WTC11 (cell line): ENCODE measurements at regions not wholly inside any gene's neighbourhood (a gene's known extent, or its start where the extent isn't known, plus 50 kb on each side); places are given as distances from the start of the nearest gene placed in this dataset.

Experiments used
- ATAC-seq: fragments of 200-7000 bp; cut with Tn5 transposase; 2 replicates; pipeline ENCODE4 v1.10.0; 2021; ENCODE audit warnings: mild to moderate bottlenecking, moderate library complexity
- CTCF ChIA-PET: fragments of 300-600 bp; sonication (Branson Sonifier 250); formaldehyde crosslinking; loops from one replicate; lab custom pipeline; 2021; ENCODE audit warnings: antibody characterized with exemption; lab: Charles Lee
- POLR2A ChIA-PET: fragments of 350-600 bp; sonication (Branson Sonifier 250); formaldehyde crosslinking; loops from one replicate; lab custom pipeline; 2021; ENCODE audit warnings: antibody characterized with exemption; lab: Charles Lee
- DNase-seq: peaks from one replicate; pipeline ENCODE4 v3.0.0; 2021; ENCODE audit warnings: low spot score
- H3K27ac Mint-ChIP-seq: 2 replicates; pipeline ENCODE4 v1.8.0; 2021; ENCODE audit warnings: mixed read lengths
- H3K27me3 Mint-ChIP-seq: 2 replicates; pipeline ENCODE4 v1.8.0; 2021; ENCODE audit warnings: low read depth, mild to moderate bottlenecking, moderate library complexity, mixed read lengths
- H3K36me3 Mint-ChIP-seq: 2 replicates; pipeline ENCODE4 v1.8.0; 2021; ENCODE audit warnings: mixed read lengths
- H3K4me1 Mint-ChIP-seq: 2 replicates; pipeline ENCODE4 v1.8.0; 2022; ENCODE audit warnings: mixed read lengths
- H3K4me3 Mint-ChIP-seq: 2 replicates; pipeline ENCODE4 v1.8.0; 2021; ENCODE audit warnings: mild to moderate bottlenecking, moderate library complexity, mixed read lengths
- H3K9me3 Mint-ChIP-seq: 2 replicates; pipeline ENCODE4 v1.8.0; 2021; ENCODE audit warnings: mixed read lengths
- ATF1 ChIP-seq: sonication (generic); formaldehyde crosslinking; IDR thresholded peaks from 2 replicates; pipeline ENCODE4 v1.8.1; 2023; ENCODE audit warnings: mild to moderate bottlenecking, moderate library complexity, missing genetic modification reagents
- ATF6 ChIP-seq: sonication (generic); formaldehyde crosslinking; IDR thresholded peaks from 2 replicates; pipeline ENCODE4 v1.8.1; 2023; ENCODE audit warnings: mild to moderate bottlenecking, missing genetic modification reagents
- E2F5 ChIP-seq: sonication (generic); formaldehyde crosslinking; IDR thresholded peaks from 2 replicates; pipeline ENCODE4 v1.8.1; 2022; ENCODE audit warnings: mild to moderate bottlenecking, moderate library complexity, missing genetic modification reagents
- ESRRA ChIP-seq: sonication (generic); formaldehyde crosslinking; IDR thresholded peaks from 2 replicates; pipeline ENCODE4 v1.8.1; 2022; ENCODE audit warnings: mild to moderate bottlenecking, missing genetic modification reagents, borderline replicate concordance
- ETV6 ChIP-seq: sonication (generic); formaldehyde crosslinking; IDR thresholded peaks from 2 replicates; pipeline ENCODE4 v1.8.1; 2022; ENCODE audit warnings: mild to moderate bottlenecking, missing genetic modification reagents
- FOXJ3 ChIP-seq: sonication (generic); formaldehyde crosslinking; IDR thresholded peaks from 2 replicates; pipeline ENCODE4 v1.9.0; 2021; ENCODE audit warnings: missing genetic modification reagents, mild to moderate bottlenecking, borderline replicate concordance
- FOXP1 ChIP-seq: sonication (generic); formaldehyde crosslinking; IDR thresholded peaks from 2 replicates; pipeline ENCODE4 v1.8.0; 2022; ENCODE audit warnings: missing genetic modification reagents, mild to moderate bottlenecking, moderate library complexity, borderline replicate concordance
- GABPB1 ChIP-seq: sonication (generic); formaldehyde crosslinking; IDR thresholded peaks from 2 replicates; pipeline ENCODE4 v1.8.1; 2023; ENCODE audit warnings: mild to moderate bottlenecking, missing genetic modification reagents
- MLX ChIP-seq: sonication (generic); formaldehyde crosslinking; IDR thresholded peaks from 2 replicates; pipeline ENCODE4 v1.8.1; 2023; ENCODE audit warnings: mild to moderate bottlenecking, missing genetic modification reagents, moderate library complexity
- MYBL2 ChIP-seq: sonication (generic); formaldehyde crosslinking; IDR thresholded peaks from 2 replicates; pipeline ENCODE4 v1.8.1; 2023; ENCODE audit warnings: mild to moderate bottlenecking, moderate library complexity, missing genetic modification reagents
- NR1H2 ChIP-seq: sonication (generic); formaldehyde crosslinking; IDR thresholded peaks from 2 replicates; pipeline ENCODE4 v1.9.0; 2021; ENCODE audit warnings: mild to moderate bottlenecking, moderate library complexity, missing genetic modification reagents
- PRDM15 ChIP-seq: sonication (generic); formaldehyde crosslinking; IDR thresholded peaks from 2 replicates; pipeline ENCODE4 v1.8.0; 2022; ENCODE audit warnings: missing genetic modification reagents
- PREB ChIP-seq: sonication (generic); formaldehyde crosslinking; IDR thresholded peaks from 2 replicates; pipeline ENCODE4 v1.8.1; 2022; ENCODE audit warnings: mild to moderate bottlenecking, missing genetic modification reagents, moderate library complexity, borderline replicate concordance
- SMAD3 ChIP-seq: sonication (generic); formaldehyde crosslinking; IDR thresholded peaks from 2 replicates; pipeline ENCODE4 v1.8.0; 2022; ENCODE audit warnings: missing genetic modification reagents, mild to moderate bottlenecking, borderline replicate concordance
- SP1 ChIP-seq: sonication (generic); formaldehyde crosslinking; conservative IDR thresholded peaks from 2 replicates; pipeline ENCODE4 v1.8.1; 2022; ENCODE audit warnings: missing genetic modification reagents
- ZBTB21 ChIP-seq: sonication (generic); formaldehyde crosslinking; IDR thresholded peaks from 2 replicates; pipeline ENCODE4 v1.8.1; 2023; ENCODE audit warnings: mild to moderate bottlenecking, missing genetic modification reagents, borderline replicate concordance
- ZNF121 ChIP-seq: sonication (generic); formaldehyde crosslinking; IDR thresholded peaks from 2 replicates; pipeline ENCODE4 v1.8.0; 2023; ENCODE audit warnings: missing genetic modification reagents
- TF ChIP-seq, protein P1 (sequence below): sonication (generic); formaldehyde crosslinking; IDR thresholded peaks from 2 replicates; pipeline ENCODE4 v1.8.0; 2022; ENCODE audit warnings: mild to moderate bottlenecking, missing genetic modification reagents
- TF ChIP-seq, protein P2 (sequence below): sonication (generic); formaldehyde crosslinking; conservative IDR thresholded peaks from 2 replicates; pipeline ENCODE4 v1.8.1; 2022; ENCODE audit warnings: mild to moderate bottlenecking, missing genetic modification reagents
- TF ChIP-seq, protein P3 (sequence below): sonication (generic); formaldehyde crosslinking; IDR thresholded peaks from 2 replicates; pipeline ENCODE4 v1.8.1; 2022; ENCODE audit warnings: missing genetic modification reagents, borderline replicate concordance
- TF ChIP-seq, protein P4 (sequence below): sonication (generic); formaldehyde crosslinking; IDR thresholded peaks from 2 replicates; pipeline ENCODE4 v1.8.0; 2022; ENCODE audit warnings: mild to moderate bottlenecking, missing genetic modification reagents

DNA sequence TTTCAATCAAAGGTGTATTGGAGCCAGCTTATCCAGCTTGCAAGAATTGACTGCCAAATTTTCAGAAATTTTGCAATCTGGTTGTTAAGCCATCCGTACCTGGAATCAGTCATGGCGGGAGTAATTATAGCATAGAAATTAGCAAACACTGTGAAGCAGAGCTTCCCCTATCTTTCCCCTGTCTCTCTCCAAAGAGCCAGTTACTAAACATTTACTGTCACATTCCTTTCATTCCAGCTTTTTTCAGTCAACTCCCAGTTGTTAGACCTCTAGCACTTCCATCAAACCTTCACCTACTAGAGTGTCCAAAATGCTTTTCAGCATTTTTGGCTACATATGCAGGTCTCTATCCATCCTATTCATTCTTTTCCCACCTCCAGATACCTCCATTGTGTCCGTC, 137.4 kb downstream of the MC4R start:
- ATAC-seq = peak; percentile 50; the same call in 1 of the 2 replicates
- H3K9me3 Mint-ChIP-seq = peaks cover 5% of the 10 kb centered on the region
- no peak for TF ChIP-seq SP1
- TF ChIP-seq, protein P1, sequence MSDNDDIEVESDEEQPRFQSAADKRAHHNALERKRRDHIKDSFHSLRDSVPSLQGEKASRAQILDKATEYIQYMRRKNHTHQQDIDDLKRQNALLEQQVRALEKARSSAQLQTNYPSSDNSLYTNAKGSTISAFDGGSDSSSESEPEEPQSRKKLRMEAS = no peak
- TF ChIP-seq ZBTB21 (CRISPR knock-in tag) = no peak
- TF ChIP-seq FOXP1 (CRISPR knock-in tag) = no peak
- no peak for TF ChIP-seq FOXJ3 (CRISPR knock-in tag)
- no peak for TF ChIP-seq E2F5 (CRISPR knock-in tag)
- TF ChIP-seq SMAD3 = no peak
- no peak for DNase-seq
- no peaks in the 10 kb centered on the region for H3K27me3 Mint-ChIP-seq
- POLR2A ChIA-PET = no interaction called here
- no peak overlapping the region for H3K27ac Mint-ChIP-seq
- CTCF ChIA-PET = no interaction called here
- peaks cover 4% of the 10 kb centered on the region for H3K4me1 Mint-ChIP-seq
- no peaks in the 10 kb centered on the region for H3K36me3 Mint-ChIP-seq
- H3K4me3 Mint-ChIP-seq = no peak overlapping the region

DNA sequence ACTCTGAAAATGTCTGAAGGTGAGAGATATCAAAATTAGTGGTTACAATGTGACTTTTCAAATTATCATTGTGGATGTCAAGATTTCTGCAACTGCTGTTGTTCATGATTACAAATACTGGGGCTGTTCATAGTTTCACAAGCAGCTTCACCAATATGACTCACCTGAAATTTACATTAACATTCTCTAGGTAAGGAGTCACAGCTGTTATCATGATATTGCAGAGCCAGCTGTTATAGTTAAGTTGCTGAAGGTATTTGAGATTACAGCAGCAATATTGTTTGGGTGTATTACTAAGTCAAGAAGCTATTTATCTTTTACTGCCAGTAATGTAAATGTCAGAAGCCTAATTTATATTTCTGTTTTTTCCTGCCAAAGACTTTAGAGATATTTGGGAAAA, 140.0 kb downstream of the MC4R start:
- H3K9me3 Mint-ChIP-seq = no peaks in the 10 kb centered on the region
- H3K27ac Mint-ChIP-seq = no peak overlapping the region

More for the DNA sequence above, 140.0 kb downstream of the MC4R start:
- Mint-ChIP-seq H3K36me3 (no peaks in the 10 kb centered on the region), H3K27me3 (no peaks in the 10 kb centered on the region), H3K4me1 (no peaks in the 10 kb centered on the region), H3K4me3 (no peak overlapping the region)
- ChIA-PET POLR2A (no interaction called here), CTCF (no interaction called here)
- ATAC-seq (no peak), DNase-seq (no peak)
- TF ChIP-seq PRDM15 = no peak
- TF ChIP-seq ATF6 (CRISPR knock-in tag) = no peak
- TF ChIP-seq GABPB1 = no peak
- no peak for TF ChIP-seq SP1
- TF ChIP-seq, protein P2, sequence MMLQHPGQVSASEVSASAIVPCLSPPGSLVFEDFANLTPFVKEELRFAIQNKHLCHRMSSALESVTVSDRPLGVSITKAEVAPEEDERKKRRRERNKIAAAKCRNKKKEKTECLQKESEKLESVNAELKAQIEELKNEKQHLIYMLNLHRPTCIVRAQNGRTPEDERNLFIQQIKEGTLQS (CRISPR knock-in tag) = no peak
- TF ChIP-seq MLX = no peak
- TF ChIP-seq, protein P3, sequence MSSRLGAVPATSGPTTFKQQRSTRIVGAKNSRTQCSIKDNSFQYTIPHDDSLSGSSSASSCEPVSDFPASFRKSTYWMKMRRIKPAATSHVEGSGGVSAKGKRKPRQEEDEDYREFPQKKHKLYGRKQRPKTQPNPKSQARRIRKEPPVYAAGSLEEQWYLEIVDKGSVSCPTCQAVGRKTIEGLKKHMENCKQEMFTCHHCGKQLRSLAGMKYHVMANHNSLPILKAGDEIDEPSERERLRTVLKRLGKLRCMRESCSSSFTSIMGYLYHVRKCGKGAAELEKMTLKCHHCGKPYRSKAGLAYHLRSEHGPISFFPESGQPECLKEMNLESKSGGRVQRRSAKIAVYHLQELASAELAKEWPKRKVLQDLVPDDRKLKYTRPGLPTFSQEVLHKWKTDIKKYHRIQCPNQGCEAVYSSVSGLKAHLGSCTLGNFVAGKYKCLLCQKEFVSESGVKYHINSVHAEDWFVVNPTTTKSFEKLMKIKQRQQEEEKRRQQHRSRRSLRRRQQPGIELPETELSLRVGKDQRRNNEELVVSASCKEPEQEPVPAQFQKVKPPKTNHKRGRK (CRISPR knock-in tag) = no peak
- TF ChIP-seq ZNF121 (CRISPR knock-in tag) = no peak
- TF ChIP-seq ESRRA (CRISPR knock-in tag) = no peak
- no peak for TF ChIP-seq NR1H2 (CRISPR knock-in tag)
- no peak for TF ChIP-seq ETV6
- no peak for TF ChIP-seq MYBL2 (CRISPR knock-in tag)
- TF ChIP-seq, protein P4, sequence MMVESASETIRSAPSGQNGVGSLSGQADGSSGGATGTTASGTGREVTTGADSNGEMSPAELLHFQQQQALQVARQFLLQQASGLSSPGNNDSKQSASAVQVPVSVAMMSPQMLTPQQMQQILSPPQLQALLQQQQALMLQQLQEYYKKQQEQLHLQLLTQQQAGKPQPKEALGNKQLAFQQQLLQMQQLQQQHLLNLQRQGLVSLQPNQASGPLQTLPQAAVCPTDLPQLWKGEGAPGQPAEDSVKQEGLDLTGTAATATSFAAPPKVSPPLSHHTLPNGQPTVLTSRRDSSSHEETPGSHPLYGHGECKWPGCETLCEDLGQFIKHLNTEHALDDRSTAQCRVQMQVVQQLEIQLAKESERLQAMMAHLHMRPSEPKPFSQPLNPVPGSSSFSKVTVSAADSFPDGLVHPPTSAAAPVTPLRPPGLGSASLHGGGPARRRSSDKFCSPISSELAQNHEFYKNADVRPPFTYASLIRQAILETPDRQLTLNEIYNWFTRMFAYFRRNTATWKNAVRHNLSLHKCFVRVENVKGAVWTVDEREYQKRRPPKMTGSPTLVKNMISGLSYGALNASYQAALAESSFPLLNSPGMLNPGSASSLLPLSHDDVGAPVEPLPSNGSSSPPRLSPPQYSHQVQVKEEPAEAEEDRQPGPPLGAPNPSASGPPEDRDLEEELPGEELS (CRISPR knock-in tag) = no peak
- TF ChIP-seq PREB (CRISPR knock-in tag) = no peak
- TF ChIP-seq, protein P1 = no peak
- no peak for TF ChIP-seq ATF1
